H1 (cell line): ENCODE measurements at regions not wholly inside any gene's neighbourhood (a gene's known extent, or its start where the extent isn't known, plus 50 kb on each side); places are given as distances from the start of the nearest gene placed in this dataset.

Experiments
- CTCF ChIA-PET: fragments of 300-600 bp; sonication (Branson Sonifier 250); formaldehyde crosslinking; loops from one replicate; lab custom pipeline; 2021; ENCODE audit not compliant: partially characterized antibody; lab: Charles Lee
- POLR2A ChIA-PET: fragments of 300-600 bp; sonication (Branson Sonifier 250); formaldehyde crosslinking; loops from one replicate; lab custom pipeline; 2021; ENCODE audit warnings: inconsistent platforms; ENCODE audit not compliant: partially characterized antibody; lab: Charles Lee
- DNase-seq, 2 experiments: peaks; one replicate each; pipeline versions ENCODE4 v3.0.0 to v3.0.0-alpha.2; 2010 to 2022; ENCODE audit warnings: low spot score in 2 of 2, low read depth in 1 of 2, mixed read lengths in 1 of 2
- FAIRE-seq: peaks from 2 replicates; lab custom pipeline; 2011; peaks lifted over from hg19 to GRCh38; lab: Jason Lieb, UNC
- H2AFZ ChIP-seq: 2 replicates; pipeline ENCODE4 v1.8.1; 2012; ENCODE audit warnings: low read length, inconsistent platforms
- H2AK5ac ChIP-seq: 2 replicates; pipeline ENCODE4 v1.6.1; 2013; ENCODE audit warnings: low read depth, low read length
- H2BK120ac ChIP-seq: replicated peaks from 2 replicates; pipeline ENCODE3; 2013; ENCODE audit warnings: low read depth, low read length, inconsistent platforms
- H2BK12ac ChIP-seq: 2 replicates; pipeline ENCODE4 v1.6.1; 2013; ENCODE audit warnings: low read depth, low read length
- H2BK15ac ChIP-seq: 2 replicates; pipeline ENCODE4 v1.6.1; 2013; ENCODE audit warnings: low read length
- H2BK20ac ChIP-seq: 2 replicates; pipeline ENCODE4 v1.6.1; 2013; ENCODE audit warnings: low read length
- H2BK5ac ChIP-seq: 2 replicates; pipeline ENCODE4 v1.6.1; 2013; ENCODE audit warnings: low read depth, low read length
- H3K14ac ChIP-seq: 2 replicates; pipeline ENCODE4 v1.6.1; 2013; ENCODE audit warnings: inconsistent platforms; ENCODE audit not compliant: insufficient read length
- H3K18ac ChIP-seq: 2 replicates; pipeline ENCODE4 v1.6.1; 2013; ENCODE audit warnings: low read length; ENCODE audit errors: extremely low read depth
- H3K23ac ChIP-seq: 2 replicates; pipeline ENCODE4 v1.6.1; 2013; ENCODE audit warnings: inconsistent platforms; ENCODE audit not compliant: insufficient read length
- H3K23me2 ChIP-seq: 2 replicates; pipeline ENCODE4 v1.6.1; 2013; ENCODE audit warnings: low read depth, low read length
- H3K27ac ChIP-seq: 2 replicates; pipeline ENCODE4 v1.6.1; 2011; ENCODE audit warnings: low read depth, low read length, inconsistent platforms
- H3K27me3 ChIP-seq, 4 experiments: replicated peaks in 1 of 4; 1 replicate in 1 of 4; 2 replicates in 3 of 4; pipeline versions ENCODE4 v1.6.1 to v1.8.1; 2011 to 2013; ENCODE audit warnings: low read length in 3 of 4, mild to moderate bottlenecking in 3 of 4, inconsistent platforms in 2 of 4, mixed read lengths in 2 of 4, moderate library complexity in 1 of 4; ENCODE audit not compliant: control insufficient read depth in 3 of 4, insufficient read depth in 3 of 4; ENCODE audit errors: extremely low read depth in 1 of 4
- H3K36me3 ChIP-seq, 4 experiments: 2 replicates each; pipeline versions ENCODE4 v1.6.1 to v1.8.1; 2011 to 2013; ENCODE audit warnings: mild to moderate bottlenecking in 4 of 4, low read length in 3 of 4, moderate library complexity in 2 of 4, control low read depth in 1 of 4, inconsistent platforms in 1 of 4; ENCODE audit not compliant: insufficient read depth in 4 of 4, control insufficient read depth in 2 of 4
- H3K4ac ChIP-seq: replicated peaks from 2 replicates; pipeline ENCODE3; 2013; ENCODE audit warnings: low read length, low read depth, mixed read lengths, inconsistent platforms; ENCODE audit not compliant: insufficient read length
- H3K4me1 ChIP-seq, 4 experiments: replicated peaks in 1 of 4; 1 replicate in 1 of 4; 2 replicates in 3 of 4; pipeline versions ENCODE4 v1.6.1 to v1.8.1; 2011 to 2013; ENCODE audit warnings: low read length in 3 of 4, inconsistent platforms in 2 of 4, mixed read lengths in 1 of 4; ENCODE audit not compliant: insufficient read depth in 4 of 4, control insufficient read depth in 3 of 4
- H3K4me2 ChIP-seq, 2 experiments: 2 replicates each; pipeline versions ENCODE4 v1.6.1 to v1.8.1; 2011 to 2013; ENCODE audit warnings: low read depth in 2 of 2, low read length in 2 of 2, control low read depth in 1 of 2, inconsistent platforms in 1 of 2, mild to moderate bottlenecking in 1 of 2; ENCODE audit not compliant: insufficient read depth in 1 of 2
- H3K4me3 ChIP-seq, 4 experiments: fragments of 200-600, 300-600 bp in 1 of 4; sonication (generic), shearing (Covaris generic), sonication (Bioruptor Twin) in 1 of 4; 2 replicates each; pipeline versions ENCODE4 v1.5.1 to v1.8.1; 2011 to 2016; ENCODE audit warnings: low read length in 4 of 4, low read depth in 3 of 4, control low read depth in 2 of 4, inconsistent platforms in 2 of 4, mild to moderate bottlenecking in 2 of 4, mixed read lengths in 1 of 4, moderate library complexity in 1 of 4; ENCODE audit not compliant: insufficient read depth in 2 of 4; ENCODE audit errors: extremely low read depth in 1 of 4
- H3K56ac ChIP-seq: replicated peaks from 2 replicates; pipeline ENCODE3; 2013; ENCODE audit warnings: low read depth, mild to moderate bottlenecking, mixed read lengths, low read length, inconsistent platforms; ENCODE audit not compliant: insufficient read length
- H3K79me1 ChIP-seq: 2 replicates; pipeline ENCODE4 v1.6.1; 2013; ENCODE audit warnings: low read depth, low read length, control low read depth
- H3K79me2 ChIP-seq, 2 experiments: 2 replicates each; pipeline versions ENCODE4 v1.6.1 to v1.8.1; 2012 to 2013; ENCODE audit warnings: low read length in 2 of 2, mild to moderate bottlenecking in 2 of 2, inconsistent platforms in 1 of 2; ENCODE audit not compliant: insufficient read depth in 2 of 2, control insufficient read depth in 1 of 2
- H3K9ac ChIP-seq, 4 experiments: replicated peaks in 1 of 4; 1 replicate in 1 of 4; 2 replicates in 3 of 4; pipeline versions ENCODE4 v1.6.1 to v1.8.1; 2011 to 2013; ENCODE audit warnings: low read depth in 3 of 4, low read length in 3 of 4, control low read depth in 2 of 4, mild to moderate bottlenecking in 2 of 4, moderate library complexity in 2 of 4, inconsistent platforms in 1 of 4; ENCODE audit errors: extremely low read depth in 1 of 4
- H3K9me3 ChIP-seq, 2 experiments: 2 replicates each; pipeline versions ENCODE4 v1.6.1 to v1.8.1; 2012 to 2013; ENCODE audit warnings: mild to moderate bottlenecking in 2 of 2, moderate library complexity in 2 of 2, control low read depth in 1 of 2, inconsistent platforms in 1 of 2, low read depth in 1 of 2, low read length in 1 of 2, mixed read lengths in 1 of 2; ENCODE audit not compliant: insufficient read depth in 2 of 2
- H4K20me1 ChIP-seq, 2 experiments: replicated peaks in 1 of 2; 2 replicates each; pipeline versions ENCODE3 to v1.8.1; 2011 to 2013; ENCODE audit warnings: inconsistent platforms in 2 of 2, low read length in 2 of 2, mild to moderate bottlenecking in 1 of 2; ENCODE audit not compliant: insufficient read depth in 2 of 2, control insufficient read depth in 1 of 2
- H4K5ac ChIP-seq: 2 replicates; pipeline ENCODE4 v1.6.1; 2013; ENCODE audit warnings: low read length, low read depth, mixed read lengths, inconsistent platforms; ENCODE audit not compliant: insufficient read length
- H4K8ac ChIP-seq: 2 replicates; pipeline ENCODE4 v1.8.0; 2013; ENCODE audit warnings: mild to moderate bottlenecking, moderate library complexity, low read length, inconsistent platforms; ENCODE audit not compliant: insufficient read depth; ENCODE audit errors: extremely low read depth
- H4K91ac ChIP-seq: replicated peaks from 2 replicates; pipeline ENCODE3; 2013; ENCODE audit warnings: low read length, mixed read lengths, inconsistent platforms; ENCODE audit not compliant: insufficient read length
- HDAC6 ChIP-seq: IDR thresholded peaks from one replicate; pipeline ENCODE4 v1.7.1; 2012; ENCODE audit warnings: low read depth, mild to moderate bottlenecking, inconsistent platforms, low read length, moderate library complexity
- NRF1 ChIP-seq: IDR thresholded peaks from 2 replicates; pipeline ENCODE4 v1.6.1; 2011; ENCODE audit warnings: mild to moderate bottlenecking, low read depth, low read length, improper control_type of control experiment
- RXRA ChIP-seq: IDR thresholded peaks from 2 replicates; pipeline ENCODE4 v1.6.1; 2011; ENCODE audit warnings: low read depth, mild to moderate bottlenecking, low read length, moderate library complexity; ENCODE audit not compliant: insufficient read depth
- SP2 ChIP-seq: IDR thresholded peaks from 2 replicates; pipeline ENCODE4 v1.6.1; 2012; ENCODE audit warnings: mild to moderate bottlenecking, low read length, inconsistent platforms
- WGBS, 2 experiments: shearing (Covaris generic) in 1 of 2; methylation state at CpG; one replicate each; pipeline versions ENCODE4 v1.1.6 to v1.1.7; 2013 to 2015; ENCODE audit warnings: low lambda C conversion rate in 2 of 2, mixed read lengths in 2 of 2, inconsistent platforms in 1 of 2, low coverage in 1 of 2, missing lambda C conversion rate in 1 of 2; ENCODE audit not compliant: insufficient replicate concordance in 2 of 2, insufficient coverage in 1 of 2, insufficient read length in 1 of 2; ENCODE audit errors: extremely low coverage in 1 of 2, missing lambda C conversion rate in 1 of 2; 5-methylcytosine and 5-hydroxymethylcytosine counted together

GRCh38 chr16:48435318-48435680 lies 50.1 kb upstream of the SIAH1 start:
- no peak for FAIRE-seq
- 97% methylated on average over 7 of the region's 7 CpGs; no CpG with 5 or more reads in 1 of the 2 experiments for WGBS, 2 experiments
- peaks cover 0 to 5% (median 0%) of the 10 kb centered on the region in 4 experiments; a peak in 3 of 7 replicates for H3K4me1 ChIP-seq
- no peak overlapping the region for H4K5ac ChIP-seq
- no peak overlapping the region for H3K18ac ChIP-seq
- no peaks in the 10 kb centered on the region for H3K9me3 ChIP-seq
- no peak overlapping the region for H4K91ac ChIP-seq
- no peak overlapping the region for H3K27ac ChIP-seq
- no peaks in the 10 kb centered on the region for H4K20me1 ChIP-seq
- no peak overlapping the region for H3K56ac ChIP-seq
- H4K8ac ChIP-seq = no peak overlapping the region
- ChIA-PET POLR2A (interaction anchor here (1.2 kb wide), 1 partner anchor 70 kb away, joined by 3 read pairs; no protein-coding TSS in a partner anchor), CTCF (no interaction called here)
- no peak overlapping the region for H2BK20ac ChIP-seq
- H2AK5ac ChIP-seq = no peak overlapping the region
- H3K79me1 ChIP-seq = no peaks in the 10 kb centered on the region
- no peak overlapping the region for H2BK12ac ChIP-seq
- no peaks in the 10 kb centered on the region for H3K36me3 ChIP-seq
- no peak overlapping the region for H3K9ac ChIP-seq
- H2BK120ac ChIP-seq = no peak overlapping the region
- H2BK15ac ChIP-seq = no peak overlapping the region
- no peak overlapping the region for H2AFZ ChIP-seq
- H3K4me2 ChIP-seq = no peak overlapping the region
- no peak overlapping the region for H2BK5ac ChIP-seq
- H3K14ac ChIP-seq = no peak overlapping the region
- H3K79me2 ChIP-seq = no peaks in the 10 kb centered on the region
- no peaks in the 10 kb centered on the region for H3K23me2 ChIP-seq
- no peak for DNase-seq
- H3K23ac ChIP-seq = no peak overlapping the region
- no peak overlapping the region for H3K4ac ChIP-seq
- H3K4me3 ChIP-seq = no peak overlapping the region
- H3K27me3 ChIP-seq = no peaks in the 10 kb centered on the region
- TF ChIP-seq SP2 (no peak), RXRA (no peak), HDAC6 (no peak), NRF1 (no peak)
